SK-N-SH treated with all-trans-retinoic acid at 6 μM for 48 hours (cell line): ENCODE measurements at regions not wholly inside any gene's neighbourhood (a gene's known extent, or its start where the extent isn't known, plus 50 kb on each side); places are given as distances from the start of the nearest gene placed in this dataset.

Source experiments
- ATAC-seq: fragments of 200-7000 bp; cut with Tn5 transposase; 3 replicates; pipeline ENCODE4 v1.9.1; 2020; ENCODE audit warnings: mild to moderate bottlenecking, moderate library complexity
- ARNTL ChIP-seq: fragments of 450-650 bp; formaldehyde crosslinking; IDR thresholded peaks from 2 replicates; pipeline ENCODE4 v1.5.0; 2020; ENCODE audit warnings: low read depth, mild to moderate bottlenecking, moderate library complexity, borderline replicate concordance
- BACH2 ChIP-seq: fragments of 250-450 bp; sonication (Bioruptor Pico); IDR thresholded peaks from 2 replicates; pipeline ENCODE4 v1.9.0; 2021; ENCODE audit warnings: mild to moderate bottlenecking, borderline replicate concordance
- CSDC2 ChIP-seq: fragments of 250-450 bp; sonication (Bioruptor Pico); IDR thresholded peaks from 2 replicates; pipeline ENCODE4 v1.5.0; 2020; ENCODE audit warnings: mild to moderate bottlenecking, moderate library complexity
- ESRRG ChIP-seq: fragments of 250-450 bp; sonication (Bioruptor Pico); IDR thresholded peaks from 2 replicates; pipeline ENCODE4 v1.6.1; 2021; ENCODE audit warnings: mild to moderate bottlenecking
- GLIS3 ChIP-seq: fragments of 250-450 bp; sonication (Bioruptor Pico); IDR thresholded peaks from 2 replicates; pipeline ENCODE4 v1.5.0; 2020; ENCODE audit warnings: mild to moderate bottlenecking, moderate library complexity
- ISL1 ChIP-seq: fragments of 250-450 bp; sonication (Bioruptor Pico); IDR thresholded peaks from 2 replicates; pipeline ENCODE4 v2.1.2; 2022; ENCODE audit warnings: mild to moderate bottlenecking, moderate library complexity
- OSR1 ChIP-seq: fragments of 250-450 bp; sonication (Bioruptor Pico); IDR thresholded peaks from 2 replicates; pipeline ENCODE4 v1.8.0; 2022; ENCODE audit warnings: moderate library complexity, mild to moderate bottlenecking, inconsistent platforms
- PPARA ChIP-seq: fragments of 250-450 bp; sonication (Bioruptor Pico); IDR thresholded peaks from 2 replicates; pipeline ENCODE4 v1.5.0; 2020; ENCODE audit warnings: mild to moderate bottlenecking, borderline replicate concordance
- RARB ChIP-seq: fragments of 250-450 bp; sonication (Bioruptor Pico); IDR thresholded peaks from 2 replicates; pipeline ENCODE4 v1.8.0; 2021; ENCODE audit warnings: mild to moderate bottlenecking, moderate library complexity
- SNAI2 ChIP-seq: fragments of 250-450 bp; sonication (Bioruptor Pico); IDR thresholded peaks from 2 replicates; pipeline ENCODE4 v1.5.0; 2020; ENCODE audit warnings: mild to moderate bottlenecking, moderate library complexity
- TCF4 ChIP-seq: fragments of 250-450 bp; sonication (Bioruptor Pico); IDR thresholded peaks from 2 replicates; pipeline ENCODE4 v1.8.0; 2021; ENCODE audit warnings: mild to moderate bottlenecking, moderate library complexity, borderline replicate concordance
- ZC3H10 ChIP-seq: fragments of 250-450 bp; sonication (Bioruptor Pico); IDR thresholded peaks from 2 replicates; pipeline ENCODE4 v1.5.1; 2021; ENCODE audit warnings: mild to moderate bottlenecking, moderate library complexity
- ZFP3 ChIP-seq: fragments of 250-450 bp; sonication (Bioruptor Pico); IDR thresholded peaks from 2 replicates; pipeline ENCODE4 v1.5.0; 2020; ENCODE audit warnings: mild to moderate bottlenecking, moderate library complexity
- ZFP30 ChIP-seq: fragments of 450-650 bp; formaldehyde crosslinking; IDR thresholded peaks from 2 replicates; pipeline ENCODE4 v1.5.0; 2022; ENCODE audit warnings: mild to moderate bottlenecking, moderate library complexity
- ZNF70 ChIP-seq: fragments of 450-650 bp; formaldehyde crosslinking; IDR thresholded peaks from 2 replicates; pipeline ENCODE4 v1.5.0; 2020; ENCODE audit warnings: mild to moderate bottlenecking, moderate library complexity
- ZNF8 ChIP-seq: fragments of 450-650 bp; formaldehyde crosslinking; IDR thresholded peaks from 2 replicates; pipeline ENCODE4 v1.5.0; 2020; ENCODE audit warnings: mild to moderate bottlenecking, moderate library complexity
- TF ChIP-seq, protein P1 (sequence below): fragments of 250-450 bp; sonication (Bioruptor Pico); IDR thresholded peaks from 2 replicates; pipeline ENCODE4 v1.5.1; 2021; ENCODE audit warnings: mild to moderate bottlenecking, moderate library complexity
- TF ChIP-seq, protein P2 (sequence below): fragments of 250-450 bp; sonication (Bioruptor Pico); IDR thresholded peaks from 2 replicates; pipeline ENCODE4 v1.5.1; 2020; ENCODE audit warnings: low read depth, mild to moderate bottlenecking, moderate library complexity
- TF ChIP-seq, protein P3 (sequence below): fragments of 250-450 bp; sonication (Bioruptor Pico); IDR thresholded peaks from 2 replicates; pipeline ENCODE4 v1.8.0; 2020; ENCODE audit warnings: mild to moderate bottlenecking, moderate library complexity, borderline replicate concordance
- TF ChIP-seq, protein P4 (sequence below): fragments of 250-450 bp; sonication (Bioruptor Pico); IDR thresholded peaks from 2 replicates; pipeline ENCODE4 v1.8.0; 2021; ENCODE audit warnings: low read depth, mild to moderate bottlenecking, moderate library complexity, borderline replicate concordance
- TF ChIP-seq, protein P5 (sequence below): fragments of 250-450 bp; sonication (Bioruptor Pico); IDR thresholded peaks from 2 replicates; pipeline ENCODE4 v1.5.0; 2020; ENCODE audit warnings: mild to moderate bottlenecking, moderate library complexity

DNA sequence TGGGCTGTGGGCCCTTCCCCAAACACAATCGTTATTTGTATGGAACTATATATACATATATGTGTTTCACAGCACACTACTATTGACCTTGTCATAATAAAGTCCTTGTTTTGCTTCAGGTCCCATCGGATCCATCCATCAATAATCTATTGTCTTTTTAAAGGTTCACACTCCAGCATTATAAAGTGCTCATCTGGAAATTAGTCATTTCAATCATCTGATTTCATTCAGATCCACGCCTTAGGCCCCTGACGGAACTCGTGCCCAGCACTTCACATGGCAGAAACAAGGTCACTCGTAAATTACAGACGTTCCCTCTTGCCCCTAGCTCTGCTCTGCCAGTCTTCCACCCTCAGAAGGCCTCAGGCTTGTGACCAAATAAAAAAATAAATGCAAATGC is 133.1 kb upstream of the PPP2R2D start:
- no peak for ATAC-seq
- no peak for TF ChIP-seq RARB

DNA sequence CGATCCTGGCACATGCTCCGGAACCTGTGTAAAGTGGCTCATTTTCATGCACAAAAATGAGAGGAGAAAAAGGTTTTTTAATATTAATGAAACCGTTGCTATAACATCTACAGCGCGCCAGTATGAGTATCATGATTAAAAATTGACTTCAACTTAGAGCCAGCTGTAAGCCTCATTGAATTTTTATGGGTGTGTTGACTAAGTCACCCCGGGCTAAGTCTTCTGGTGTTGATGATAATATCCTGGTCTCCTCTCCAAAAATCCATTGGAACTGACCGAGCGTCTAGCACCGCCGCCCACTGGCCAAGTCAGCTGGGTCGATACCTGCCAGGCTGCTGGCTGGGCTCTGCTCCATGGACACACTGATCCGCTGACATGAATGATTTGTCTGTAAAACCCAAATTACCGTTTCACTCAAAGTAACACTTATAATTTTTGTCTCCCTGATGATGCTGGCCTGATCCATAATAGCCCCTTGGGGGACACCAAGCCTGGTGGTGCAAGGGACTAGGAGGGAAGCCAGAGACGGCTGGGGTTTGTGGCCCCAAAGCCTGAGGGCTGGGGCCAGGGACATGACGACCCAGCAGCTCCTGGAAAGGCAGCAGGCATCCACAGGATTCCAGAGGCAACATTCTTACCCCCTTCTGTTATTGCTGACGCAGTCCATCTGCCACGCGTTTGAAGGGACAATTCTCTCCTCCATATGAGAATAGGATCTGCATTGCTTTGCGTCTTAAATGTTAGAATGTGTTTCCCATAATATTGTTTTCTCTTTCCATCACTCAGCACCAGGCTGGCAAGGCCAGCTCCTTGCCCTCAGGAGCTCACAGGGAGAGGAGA is 131.0 kb upstream of the PPP2R2D start:
- TF ChIP-seq ZNF70 (CRISPR knock-in tag) (no peak), GLIS3 (no peak), ARNTL (CRISPR knock-in tag) (no peak), PPARA (no peak), ZFP30 (no peak), ISL1 (no peak), BACH2 (CRISPR knock-in tag) (no peak), SNAI2 (CRISPR knock-in tag) (no peak), ESRRG (CRISPR knock-in tag) (no peak), CSDC2 (CRISPR knock-in tag) (no peak), ZFP3 (no peak), OSR1 (CRISPR knock-in tag) (no peak), ZC3H10 (CRISPR knock-in tag) (no peak), RARB (no peak), TCF4 (CRISPR knock-in tag) (no peak)
- TF ChIP-seq, protein P1, sequence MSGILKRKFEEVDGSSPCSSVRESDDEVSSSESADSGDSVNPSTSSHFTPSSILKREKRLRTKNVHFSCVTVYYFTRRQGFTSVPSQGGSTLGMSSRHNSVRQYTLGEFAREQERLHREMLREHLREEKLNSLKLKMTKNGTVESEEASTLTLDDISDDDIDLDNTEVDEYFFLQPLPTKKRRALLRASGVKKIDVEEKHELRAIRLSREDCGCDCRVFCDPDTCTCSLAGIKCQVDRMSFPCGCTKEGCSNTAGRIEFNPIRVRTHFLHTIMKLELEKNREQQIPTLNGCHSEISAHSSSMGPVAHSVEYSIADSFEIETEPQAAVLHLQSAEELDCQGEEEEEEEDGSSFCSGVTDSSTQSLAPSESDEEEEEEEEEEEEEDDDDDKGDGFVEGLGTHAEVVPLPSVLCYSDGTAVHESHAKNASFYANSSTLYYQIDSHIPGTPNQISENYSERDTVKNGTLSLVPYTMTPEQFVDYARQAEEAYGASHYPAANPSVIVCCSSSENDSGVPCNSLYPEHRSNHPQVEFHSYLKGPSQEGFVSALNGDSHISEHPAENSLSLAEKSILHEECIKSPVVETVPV (CRISPR knock-in tag), result no peak
- TF ChIP-seq, protein P2, sequence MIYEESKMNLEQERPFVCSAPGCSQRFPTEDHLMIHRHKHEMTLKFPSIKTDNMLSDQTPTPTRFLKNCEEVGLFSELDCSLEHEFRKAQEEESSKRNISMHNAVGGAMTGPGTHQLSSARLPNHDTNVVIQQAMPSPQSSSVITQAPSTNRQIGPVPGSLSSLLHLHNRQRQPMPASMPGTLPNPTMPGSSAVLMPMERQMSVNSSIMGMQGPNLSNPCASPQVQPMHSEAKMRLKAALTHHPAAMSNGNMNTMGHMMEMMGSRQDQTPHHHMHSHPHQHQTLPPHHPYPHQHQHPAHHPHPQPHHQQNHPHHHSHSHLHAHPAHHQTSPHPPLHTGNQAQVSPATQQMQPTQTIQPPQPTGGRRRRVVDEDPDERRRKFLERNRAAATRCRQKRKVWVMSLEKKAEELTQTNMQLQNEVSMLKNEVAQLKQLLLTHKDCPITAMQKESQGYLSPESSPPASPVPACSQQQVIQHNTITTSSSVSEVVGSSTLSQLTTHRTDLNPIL, result no peak
- TF ChIP-seq, protein P3, sequence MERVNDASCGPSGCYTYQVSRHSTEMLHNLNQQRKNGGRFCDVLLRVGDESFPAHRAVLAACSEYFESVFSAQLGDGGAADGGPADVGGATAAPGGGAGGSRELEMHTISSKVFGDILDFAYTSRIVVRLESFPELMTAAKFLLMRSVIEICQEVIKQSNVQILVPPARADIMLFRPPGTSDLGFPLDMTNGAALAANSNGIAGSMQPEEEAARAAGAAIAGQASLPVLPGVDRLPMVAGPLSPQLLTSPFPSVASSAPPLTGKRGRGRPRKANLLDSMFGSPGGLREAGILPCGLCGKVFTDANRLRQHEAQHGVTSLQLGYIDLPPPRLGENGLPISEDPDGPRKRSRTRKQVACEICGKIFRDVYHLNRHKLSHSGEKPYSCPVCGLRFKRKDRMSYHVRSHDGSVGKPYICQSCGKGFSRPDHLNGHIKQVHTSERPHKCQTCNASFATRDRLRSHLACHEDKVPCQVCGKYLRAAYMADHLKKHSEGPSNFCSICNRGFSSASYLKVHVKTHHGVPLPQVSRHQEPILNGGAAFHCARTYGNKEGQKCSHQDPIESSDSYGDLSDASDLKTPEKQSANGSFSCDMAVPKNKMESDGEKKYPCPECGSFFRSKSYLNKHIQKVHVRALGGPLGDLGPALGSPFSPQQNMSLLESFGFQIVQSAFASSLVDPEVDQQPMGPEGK (CRISPR knock-in tag), result no peak
- TF ChIP-seq, all 23 proteins: peak for 0
- no peak for ATAC-seq

DNA sequence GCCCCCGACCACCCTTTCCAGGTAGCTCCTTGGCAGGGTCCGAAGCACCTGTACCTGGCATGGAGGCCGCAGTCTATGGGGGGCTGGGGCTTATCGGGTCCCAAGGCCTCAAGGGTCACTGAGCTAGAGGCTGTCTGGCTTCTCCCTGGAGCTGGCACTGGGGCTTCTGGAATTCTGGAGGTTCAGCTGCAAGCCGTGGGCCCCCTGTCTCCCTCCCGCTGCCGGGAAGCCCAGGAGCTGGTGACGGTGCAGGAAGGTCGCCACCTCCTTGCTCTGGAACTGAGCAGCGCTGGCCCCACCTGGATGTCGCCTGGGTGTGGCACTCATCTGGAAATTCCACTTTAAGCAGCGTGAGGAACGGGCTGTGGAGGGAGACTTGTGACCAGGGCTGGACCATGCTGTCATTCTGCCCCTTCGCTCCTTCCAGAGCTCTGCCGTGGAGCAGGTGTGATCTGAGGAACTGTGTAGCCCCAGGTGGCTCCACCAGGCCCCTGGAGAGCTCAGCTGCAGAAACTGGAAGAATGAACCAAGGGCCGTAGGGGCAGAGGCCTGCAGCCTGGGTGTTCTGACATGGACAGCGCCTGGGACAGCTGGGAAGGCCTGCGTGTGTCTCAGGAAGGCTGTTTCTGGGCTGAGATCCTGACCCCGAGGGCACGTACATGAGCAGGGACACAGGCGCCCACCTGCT is 129.7 kb upstream of the PPP2R2D start:
- TF ChIP-seq ESRRG (CRISPR knock-in tag) (no peak), ZNF8 (CRISPR knock-in tag) (no peak), BACH2 (CRISPR knock-in tag) (no peak), TCF4 (CRISPR knock-in tag) (no peak), OSR1 (CRISPR knock-in tag) (no peak)
- TF ChIP-seq, protein P4, sequence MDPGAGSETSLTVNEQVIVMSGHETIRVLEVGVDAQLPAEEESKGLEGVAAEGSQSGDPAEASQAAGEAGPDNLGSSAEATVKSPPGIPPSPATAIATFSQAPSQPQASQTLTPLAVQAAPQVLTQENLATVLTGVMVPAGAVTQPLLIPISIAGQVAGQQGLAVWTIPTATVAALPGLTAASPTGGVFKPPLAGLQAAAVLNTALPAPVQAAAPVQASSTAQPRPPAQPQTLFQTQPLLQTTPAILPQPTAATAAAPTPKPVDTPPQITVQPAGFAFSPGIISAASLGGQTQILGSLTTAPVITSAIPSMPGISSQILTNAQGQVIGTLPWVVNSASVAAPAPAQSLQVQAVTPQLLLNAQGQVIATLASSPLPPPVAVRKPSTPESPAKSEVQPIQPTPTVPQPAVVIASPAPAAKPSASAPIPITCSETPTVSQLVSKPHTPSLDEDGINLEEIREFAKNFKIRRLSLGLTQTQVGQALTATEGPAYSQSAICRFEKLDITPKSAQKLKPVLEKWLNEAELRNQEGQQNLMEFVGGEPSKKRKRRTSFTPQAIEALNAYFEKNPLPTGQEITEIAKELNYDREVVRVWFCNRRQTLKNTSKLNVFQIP (CRISPR knock-in tag), result no peak
- TF ChIP-seq, protein P5, sequence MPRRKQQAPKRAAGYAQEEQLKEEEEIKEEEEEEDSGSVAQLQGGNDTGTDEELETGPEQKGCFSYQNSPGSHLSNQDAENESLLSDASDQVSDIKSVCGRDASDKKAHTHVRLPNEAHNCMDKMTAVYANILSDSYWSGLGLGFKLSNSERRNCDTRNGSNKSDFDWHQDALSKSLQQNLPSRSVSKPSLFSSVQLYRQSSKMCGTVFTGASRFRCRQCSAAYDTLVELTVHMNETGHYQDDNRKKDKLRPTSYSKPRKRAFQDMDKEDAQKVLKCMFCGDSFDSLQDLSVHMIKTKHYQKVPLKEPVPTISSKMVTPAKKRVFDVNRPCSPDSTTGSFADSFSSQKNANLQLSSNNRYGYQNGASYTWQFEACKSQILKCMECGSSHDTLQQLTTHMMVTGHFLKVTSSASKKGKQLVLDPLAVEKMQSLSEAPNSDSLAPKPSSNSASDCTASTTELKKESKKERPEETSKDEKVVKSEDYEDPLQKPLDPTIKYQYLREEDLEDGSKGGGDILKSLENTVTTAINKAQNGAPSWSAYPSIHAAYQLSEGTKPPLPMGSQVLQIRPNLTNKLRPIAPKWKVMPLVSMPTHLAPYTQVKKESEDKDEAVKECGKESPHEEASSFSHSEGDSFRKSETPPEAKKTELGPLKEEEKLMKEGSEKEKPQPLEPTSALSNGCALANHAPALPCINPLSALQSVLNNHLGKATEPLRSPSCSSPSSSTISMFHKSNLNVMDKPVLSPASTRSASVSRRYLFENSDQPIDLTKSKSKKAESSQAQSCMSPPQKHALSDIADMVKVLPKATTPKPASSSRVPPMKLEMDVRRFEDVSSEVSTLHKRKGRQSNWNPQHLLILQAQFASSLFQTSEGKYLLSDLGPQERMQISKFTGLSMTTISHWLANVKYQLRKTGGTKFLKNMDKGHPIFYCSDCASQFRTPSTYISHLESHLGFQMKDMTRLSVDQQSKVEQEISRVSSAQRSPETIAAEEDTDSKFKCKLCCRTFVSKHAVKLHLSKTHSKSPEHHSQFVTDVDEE (CRISPR knock-in tag), result no peak
- no peak for ATAC-seq
